ENCODE measurements at regions not wholly inside any gene's neighbourhood (a gene's known extent, or its start where the extent isn't known, plus 50 kb on each side); places are given as distances from the start of the nearest gene placed in this dataset.

DNA sequence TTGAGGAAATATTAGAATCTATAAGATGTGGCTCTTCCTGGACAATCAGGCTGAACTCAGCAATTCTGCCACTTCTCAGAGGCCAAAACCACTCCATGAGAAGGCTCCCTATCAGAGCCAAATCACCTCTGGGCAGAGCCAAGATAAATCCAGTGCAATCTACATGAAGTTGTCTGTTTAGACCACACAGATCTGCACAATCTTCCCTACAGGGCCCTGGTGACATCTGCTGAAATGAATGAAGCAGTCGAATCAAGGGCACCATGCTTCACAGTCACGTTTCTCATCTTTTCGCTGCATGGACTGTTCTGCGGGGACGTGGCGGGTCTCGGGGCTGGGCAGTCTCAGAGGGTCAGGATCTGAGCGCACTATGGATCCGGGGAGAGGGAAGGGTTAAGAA, 60.1 kb upstream of the CD93 start:
- no peak for FAIRE-seq
- no peaks in the 10 kb centered on the region for H3K9me3 ChIP-seq (replicated peaks; ENCODE audit: control insufficient read depth, insufficient read depth, low read depth, low read length)
- H3K9ac ChIP-seq (ENCODE audit: insufficient read depth in 1 of 2, low read depth in 2 of 2, low read length in 2 of 2): peak overlapping the region; percentile 25 to 78; a peak in 3 of 4 replicates
- H3K4me2 ChIP-seq (ENCODE audit: insufficient read depth, low read length): peak overlapping the region; percentile 27; the same call in 1 of the 2 replicates
- no peaks in the 10 kb centered on the region for H4K20me1 ChIP-seq (replicated peaks; ENCODE audit: control insufficient read depth, insufficient read depth, low read length)
- H3K79me2 ChIP-seq (ENCODE audit: control insufficient read depth, insufficient read depth, low read length): peaks cover 19% of the 10 kb centered on the region
- in situ Hi-C loops (cut with MboI) (no loop called here), intact Hi-C loops (cut with micrococcal nuclease) (no loop called here)
- no peaks in the 10 kb centered on the region for H3K9me1 ChIP-seq (ENCODE audit: control insufficient read depth, insufficient read depth, low read length)
- 45% methylated on average over 4 of the region's 9 CpGs for WGBS (ENCODE audit: insufficient coverage, low coverage, missing lambda C conversion rate)
- DNase-seq (ENCODE audit: extremely low read depth in 1 of 4, low spot score in 3 of 4): no peak
- no TSS peak for BruUV-seq (replicated peaks)
- H3K36me3 ChIP-seq (ENCODE audit: control insufficient read depth, insufficient read depth, low read length): no peaks in the 10 kb centered on the region; the same call in 2 of the 3 replicates
- H3K27ac ChIP-seq (ENCODE audit: extremely low read depth, low read depth, low read length): peak overlapping the region; percentile 99; the same call in 2 of the 3 replicates
- ChIA-PET POLR2A (interaction anchor here (1.1 to 8.2 kb wide), 2 partner anchors 10 to 11 kb away, joined by 4 to 109 read pairs; no protein-coding TSS in a partner anchor), CTCF (ENCODE audit: low intra/inter-chr PET ratio) (no interaction called here)
- H3K4me1 ChIP-seq (replicated peaks in 1 of 2; ENCODE audit: control insufficient read depth in 2 of 2, insufficient read depth in 2 of 2, low read length in 2 of 2): peaks cover 62 to 93% of the 10 kb centered on the region in 2 experiments
- ATAC-seq: no peak
- H3K27me3 ChIP-seq (ENCODE audit: control insufficient read depth in 2 of 2, insufficient read depth in 2 of 2, low read length in 2 of 2): no peaks in the 10 kb centered on the region
- no peak overlapping the region for H3K4me3 ChIP-seq
- peak overlapping the region; percentile 69; the same call in 1 of the 2 replicates for H2AFZ ChIP-seq (ENCODE audit: low read depth, low read length)
- TF ChIP-seq, protein P1, sequence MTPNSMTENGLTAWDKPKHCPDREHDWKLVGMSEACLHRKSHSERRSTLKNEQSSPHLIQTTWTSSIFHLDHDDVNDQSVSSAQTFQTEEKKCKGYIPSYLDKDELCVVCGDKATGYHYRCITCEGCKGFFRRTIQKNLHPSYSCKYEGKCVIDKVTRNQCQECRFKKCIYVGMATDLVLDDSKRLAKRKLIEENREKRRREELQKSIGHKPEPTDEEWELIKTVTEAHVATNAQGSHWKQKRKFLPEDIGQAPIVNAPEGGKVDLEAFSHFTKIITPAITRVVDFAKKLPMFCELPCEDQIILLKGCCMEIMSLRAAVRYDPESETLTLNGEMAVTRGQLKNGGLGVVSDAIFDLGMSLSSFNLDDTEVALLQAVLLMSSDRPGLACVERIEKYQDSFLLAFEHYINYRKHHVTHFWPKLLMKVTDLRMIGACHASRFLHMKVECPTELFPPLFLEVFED (CRISPR knock-in tag; conservative IDR thresholded peaks at IDR 0.05): no peak
- TF ChIP-seq MAFK (IDR thresholded peaks at IDR 0.05; ENCODE audit: low read length) (peak; percentile 25; the same call in 1 of the 2 replicates), C11orf30 (IDR thresholded peaks at IDR 0.05; ENCODE audit: low read depth) (peak; percentile 26; the same call in 1 of the 2 replicates), BHLHE40 (IDR thresholded peaks at IDR 0.05; ENCODE audit: low read length) (0 out of 2 replicates have a peak, but pooled peaks have one; percentile 10), CBFA2T2 (conservative IDR thresholded peaks at IDR 0.05) (0 out of 2 replicates have a peak, but pooled peaks have one; percentile 3), ZNF584 (CRISPR knock-in tag; IDR thresholded peaks at IDR 0.05; ENCODE audit: low read depth) (0 out of 2 replicates have a peak, but pooled peaks have one; percentile 10), ZNF316 (IDR thresholded peaks at IDR 0.05) (0 out of 2 replicates have a peak, but pooled peaks have one; percentile 28), MAFG (tag; conservative IDR thresholded peaks at IDR 0.05) (0 out of 2 replicates have a peak, but pooled peaks have one; percentile 4), GABPB2 (CRISPR knock-in tag; conservative IDR thresholded peaks at IDR 0.05) (no peak), NFIX (CRISPR knock-in tag; IDR thresholded peaks at IDR 0.05; ENCODE audit: low read depth) (no peak), SNIP1 (IDR thresholded peaks at IDR 0.05; ENCODE audit: low read depth) (no peak)
- TF ChIP-seq, protein P2, sequence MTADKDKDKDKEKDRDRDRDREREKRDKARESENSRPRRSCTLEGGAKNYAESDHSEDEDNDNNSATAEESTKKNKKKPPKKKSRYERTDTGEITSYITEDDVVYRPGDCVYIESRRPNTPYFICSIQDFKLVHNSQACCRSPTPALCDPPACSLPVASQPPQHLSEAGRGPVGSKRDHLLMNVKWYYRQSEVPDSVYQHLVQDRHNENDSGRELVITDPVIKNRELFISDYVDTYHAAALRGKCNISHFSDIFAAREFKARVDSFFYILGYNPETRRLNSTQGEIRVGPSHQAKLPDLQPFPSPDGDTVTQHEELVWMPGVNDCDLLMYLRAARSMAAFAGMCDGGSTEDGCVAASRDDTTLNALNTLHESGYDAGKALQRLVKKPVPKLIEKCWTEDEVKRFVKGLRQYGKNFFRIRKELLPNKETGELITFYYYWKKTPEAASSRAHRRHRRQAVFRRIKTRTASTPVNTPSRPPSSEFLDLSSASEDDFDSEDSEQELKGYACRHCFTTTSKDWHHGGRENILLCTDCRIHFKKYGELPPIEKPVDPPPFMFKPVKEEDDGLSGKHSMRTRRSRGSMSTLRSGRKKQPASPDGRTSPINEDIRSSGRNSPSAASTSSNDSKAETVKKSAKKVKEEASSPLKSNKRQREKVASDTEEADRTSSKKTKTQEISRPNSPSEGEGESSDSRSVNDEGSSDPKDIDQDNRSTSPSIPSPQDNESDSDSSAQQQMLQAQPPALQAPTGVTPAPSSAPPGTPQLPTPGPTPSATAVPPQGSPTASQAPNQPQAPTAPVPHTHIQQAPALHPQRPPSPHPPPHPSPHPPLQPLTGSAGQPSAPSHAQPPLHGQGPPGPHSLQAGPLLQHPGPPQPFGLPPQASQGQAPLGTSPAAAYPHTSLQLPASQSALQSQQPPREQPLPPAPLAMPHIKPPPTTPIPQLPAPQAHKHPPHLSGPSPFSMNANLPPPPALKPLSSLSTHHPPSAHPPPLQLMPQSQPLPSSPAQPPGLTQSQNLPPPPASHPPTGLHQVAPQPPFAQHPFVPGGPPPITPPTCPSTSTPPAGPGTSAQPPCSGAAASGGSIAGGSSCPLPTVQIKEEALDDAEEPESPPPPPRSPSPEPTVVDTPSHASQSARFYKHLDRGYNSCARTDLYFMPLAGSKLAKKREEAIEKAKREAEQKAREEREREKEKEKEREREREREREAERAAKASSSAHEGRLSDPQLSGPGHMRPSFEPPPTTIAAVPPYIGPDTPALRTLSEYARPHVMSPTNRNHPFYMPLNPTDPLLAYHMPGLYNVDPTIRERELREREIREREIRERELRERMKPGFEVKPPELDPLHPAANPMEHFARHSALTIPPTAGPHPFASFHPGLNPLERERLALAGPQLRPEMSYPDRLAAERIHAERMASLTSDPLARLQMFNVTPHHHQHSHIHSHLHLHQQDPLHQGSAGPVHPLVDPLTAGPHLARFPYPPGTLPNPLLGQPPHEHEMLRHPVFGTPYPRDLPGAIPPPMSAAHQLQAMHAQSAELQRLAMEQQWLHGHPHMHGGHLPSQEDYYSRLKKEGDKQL (CRISPR knock-in tag; IDR thresholded peaks at IDR 0.05; ENCODE audit: borderline replicate concordance): no peak
- TF ChIP-seq, protein P3, sequence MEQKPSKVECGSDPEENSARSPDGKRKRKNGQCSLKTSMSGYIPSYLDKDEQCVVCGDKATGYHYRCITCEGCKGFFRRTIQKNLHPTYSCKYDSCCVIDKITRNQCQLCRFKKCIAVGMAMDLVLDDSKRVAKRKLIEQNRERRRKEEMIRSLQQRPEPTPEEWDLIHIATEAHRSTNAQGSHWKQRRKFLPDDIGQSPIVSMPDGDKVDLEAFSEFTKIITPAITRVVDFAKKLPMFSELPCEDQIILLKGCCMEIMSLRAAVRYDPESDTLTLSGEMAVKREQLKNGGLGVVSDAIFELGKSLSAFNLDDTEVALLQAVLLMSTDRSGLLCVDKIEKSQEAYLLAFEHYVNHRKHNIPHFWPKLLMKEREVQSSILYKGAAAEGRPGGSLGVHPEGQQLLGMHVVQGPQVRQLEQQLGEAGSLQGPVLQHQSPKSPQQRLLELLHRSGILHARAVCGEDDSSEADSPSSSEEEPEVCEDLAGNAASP (IDR thresholded peaks at IDR 0.05): no peak
- TF ChIP-seq, protein P4, sequence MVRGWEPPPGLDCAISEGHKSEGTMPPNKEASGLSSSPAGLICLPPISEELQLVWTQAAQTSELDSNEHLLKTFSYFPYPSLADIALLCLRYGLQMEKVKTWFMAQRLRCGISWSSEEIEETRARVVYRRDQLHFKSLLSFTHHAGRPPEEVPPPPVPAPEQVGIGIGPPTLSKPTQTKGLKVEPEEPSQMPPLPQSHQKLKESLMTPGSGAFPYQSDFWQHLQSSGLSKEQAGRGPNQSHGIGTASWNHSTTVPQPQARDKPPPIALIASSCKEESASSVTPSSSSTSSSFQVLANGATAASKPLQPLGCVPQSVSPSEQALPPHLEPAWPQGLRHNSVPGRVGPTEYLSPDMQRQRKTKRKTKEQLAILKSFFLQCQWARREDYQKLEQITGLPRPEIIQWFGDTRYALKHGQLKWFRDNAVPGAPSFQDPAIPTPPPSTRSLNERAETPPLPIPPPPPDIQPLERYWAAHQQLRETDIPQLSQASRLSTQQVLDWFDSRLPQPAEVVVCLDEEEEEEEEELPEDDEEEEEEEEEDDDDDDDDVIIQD (CRISPR knock-in tag; IDR thresholded peaks at IDR 0.05): no peak
